SK-N-SH treated with all-trans-retinoic acid at 6 μM for 48 hours (cell line): ENCODE measurements at regions not wholly inside any gene's neighbourhood (a gene's known extent, or its start where the extent isn't known, plus 50 kb on each side); places are given as distances from the start of the nearest gene placed in this dataset.

Source experiments
- ATAC-seq: fragments of 200-7000 bp; cut with Tn5 transposase; 3 replicates; pipeline ENCODE4 v1.9.1; 2020; ENCODE audit warnings: mild to moderate bottlenecking, moderate library complexity
- ARNTL ChIP-seq: fragments of 450-650 bp; formaldehyde crosslinking; IDR thresholded peaks from 2 replicates; pipeline ENCODE4 v1.5.0; 2020; ENCODE audit warnings: low read depth, mild to moderate bottlenecking, moderate library complexity, borderline replicate concordance
- BACH2 ChIP-seq: fragments of 250-450 bp; sonication (Bioruptor Pico); IDR thresholded peaks from 2 replicates; pipeline ENCODE4 v1.9.0; 2021; ENCODE audit warnings: mild to moderate bottlenecking, borderline replicate concordance
- CREB5 ChIP-seq: fragments of 250-450 bp; sonication (Bioruptor Pico); IDR thresholded peaks from 2 replicates; pipeline ENCODE4 v1.5.1; 2020; ENCODE audit warnings: low read depth, mild to moderate bottlenecking, moderate library complexity
- CSDC2 ChIP-seq: fragments of 250-450 bp; sonication (Bioruptor Pico); IDR thresholded peaks from 2 replicates; pipeline ENCODE4 v1.5.0; 2020; ENCODE audit warnings: mild to moderate bottlenecking, moderate library complexity
- ESRRG ChIP-seq: fragments of 250-450 bp; sonication (Bioruptor Pico); IDR thresholded peaks from 2 replicates; pipeline ENCODE4 v1.6.1; 2021; ENCODE audit warnings: mild to moderate bottlenecking
- GLIS3 ChIP-seq: fragments of 250-450 bp; sonication (Bioruptor Pico); IDR thresholded peaks from 2 replicates; pipeline ENCODE4 v1.5.0; 2020; ENCODE audit warnings: mild to moderate bottlenecking, moderate library complexity
- ISL1 ChIP-seq: fragments of 250-450 bp; sonication (Bioruptor Pico); IDR thresholded peaks from 2 replicates; pipeline ENCODE4 v2.1.2; 2022; ENCODE audit warnings: mild to moderate bottlenecking, moderate library complexity
- OSR1 ChIP-seq: fragments of 250-450 bp; sonication (Bioruptor Pico); IDR thresholded peaks from 2 replicates; pipeline ENCODE4 v1.8.0; 2022; ENCODE audit warnings: moderate library complexity, mild to moderate bottlenecking, inconsistent platforms
- POU6F1 ChIP-seq: fragments of 250-450 bp; sonication (Bioruptor Pico); IDR thresholded peaks from 2 replicates; pipeline ENCODE4 v1.8.0; 2021; ENCODE audit warnings: low read depth, mild to moderate bottlenecking, moderate library complexity, borderline replicate concordance
- PPARA ChIP-seq: fragments of 250-450 bp; sonication (Bioruptor Pico); IDR thresholded peaks from 2 replicates; pipeline ENCODE4 v1.5.0; 2020; ENCODE audit warnings: mild to moderate bottlenecking, borderline replicate concordance
- RARB ChIP-seq: fragments of 250-450 bp; sonication (Bioruptor Pico); IDR thresholded peaks from 2 replicates; pipeline ENCODE4 v1.8.0; 2021; ENCODE audit warnings: mild to moderate bottlenecking, moderate library complexity
- SNAI2 ChIP-seq: fragments of 250-450 bp; sonication (Bioruptor Pico); IDR thresholded peaks from 2 replicates; pipeline ENCODE4 v1.5.0; 2020; ENCODE audit warnings: mild to moderate bottlenecking, moderate library complexity
- TCF4 ChIP-seq: fragments of 250-450 bp; sonication (Bioruptor Pico); IDR thresholded peaks from 2 replicates; pipeline ENCODE4 v1.8.0; 2021; ENCODE audit warnings: mild to moderate bottlenecking, moderate library complexity, borderline replicate concordance
- TOX ChIP-seq: fragments of 250-450 bp; sonication (Bioruptor Pico); IDR thresholded peaks from 2 replicates; pipeline ENCODE4 v1.8.0; 2021; ENCODE audit warnings: mild to moderate bottlenecking, moderate library complexity, borderline replicate concordance
- ZC3H10 ChIP-seq: fragments of 250-450 bp; sonication (Bioruptor Pico); IDR thresholded peaks from 2 replicates; pipeline ENCODE4 v1.5.1; 2021; ENCODE audit warnings: mild to moderate bottlenecking, moderate library complexity
- ZFP3 ChIP-seq: fragments of 250-450 bp; sonication (Bioruptor Pico); IDR thresholded peaks from 2 replicates; pipeline ENCODE4 v1.5.0; 2020; ENCODE audit warnings: mild to moderate bottlenecking, moderate library complexity
- ZNF565 ChIP-seq: fragments of 450-650 bp; formaldehyde crosslinking; conservative IDR thresholded peaks from 2 replicates; pipeline ENCODE4 v1.5.0; 2020; ENCODE audit warnings: low read depth, mild to moderate bottlenecking, moderate library complexity
- ZNF8 ChIP-seq: fragments of 450-650 bp; formaldehyde crosslinking; IDR thresholded peaks from 2 replicates; pipeline ENCODE4 v1.5.0; 2020; ENCODE audit warnings: mild to moderate bottlenecking, moderate library complexity
- TF ChIP-seq, protein P1 (sequence below): fragments of 250-450 bp; sonication (Bioruptor Pico); IDR thresholded peaks from 2 replicates; pipeline ENCODE4 v1.8.0; 2020; ENCODE audit warnings: mild to moderate bottlenecking, moderate library complexity, borderline replicate concordance
- TF ChIP-seq, protein P2 (sequence below): fragments of 250-450 bp; sonication (Bioruptor Pico); IDR thresholded peaks from 2 replicates; pipeline ENCODE4 v1.5.1; 2021; ENCODE audit warnings: mild to moderate bottlenecking, moderate library complexity
- TF ChIP-seq, protein P3 (sequence below): fragments of 250-450 bp; sonication (Bioruptor Pico); IDR thresholded peaks from 2 replicates; pipeline ENCODE4 v1.5.0; 2020; ENCODE audit warnings: mild to moderate bottlenecking, moderate library complexity

DNA sequence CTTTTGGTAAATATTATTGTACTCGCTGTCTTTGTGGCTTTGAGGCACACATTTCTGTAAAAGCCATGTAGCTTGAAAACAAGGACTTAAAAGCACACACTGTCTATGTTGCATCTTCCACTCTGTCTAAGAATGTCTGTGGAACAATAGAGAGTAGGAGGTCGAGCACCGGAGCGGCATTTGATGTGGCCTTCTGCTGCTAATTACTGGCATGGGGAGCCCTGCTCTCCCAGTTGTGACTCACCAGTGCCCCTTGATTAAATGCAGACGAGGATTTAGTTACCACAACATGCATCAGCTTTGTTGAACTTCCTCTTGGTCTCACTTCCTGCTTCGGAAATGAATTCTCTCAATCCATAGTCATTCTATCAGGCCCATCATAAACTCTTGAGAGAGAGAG is 680.7 kb upstream of the SLC35B3 start:
- peak; percentile 95 for ATAC-seq
- no peak for TF ChIP-seq ZNF8 (CRISPR knock-in tag)
- TF ChIP-seq ZNF565 (CRISPR knock-in tag): no peak
- TF ChIP-seq ESRRG: no peak
- no peak for TF ChIP-seq GLIS3 (CRISPR knock-in tag)
- TF ChIP-seq, protein P1, sequence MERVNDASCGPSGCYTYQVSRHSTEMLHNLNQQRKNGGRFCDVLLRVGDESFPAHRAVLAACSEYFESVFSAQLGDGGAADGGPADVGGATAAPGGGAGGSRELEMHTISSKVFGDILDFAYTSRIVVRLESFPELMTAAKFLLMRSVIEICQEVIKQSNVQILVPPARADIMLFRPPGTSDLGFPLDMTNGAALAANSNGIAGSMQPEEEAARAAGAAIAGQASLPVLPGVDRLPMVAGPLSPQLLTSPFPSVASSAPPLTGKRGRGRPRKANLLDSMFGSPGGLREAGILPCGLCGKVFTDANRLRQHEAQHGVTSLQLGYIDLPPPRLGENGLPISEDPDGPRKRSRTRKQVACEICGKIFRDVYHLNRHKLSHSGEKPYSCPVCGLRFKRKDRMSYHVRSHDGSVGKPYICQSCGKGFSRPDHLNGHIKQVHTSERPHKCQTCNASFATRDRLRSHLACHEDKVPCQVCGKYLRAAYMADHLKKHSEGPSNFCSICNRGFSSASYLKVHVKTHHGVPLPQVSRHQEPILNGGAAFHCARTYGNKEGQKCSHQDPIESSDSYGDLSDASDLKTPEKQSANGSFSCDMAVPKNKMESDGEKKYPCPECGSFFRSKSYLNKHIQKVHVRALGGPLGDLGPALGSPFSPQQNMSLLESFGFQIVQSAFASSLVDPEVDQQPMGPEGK (CRISPR knock-in tag): no peak
- no peak for TF ChIP-seq SNAI2 (CRISPR knock-in tag)
- TF ChIP-seq, protein P2, sequence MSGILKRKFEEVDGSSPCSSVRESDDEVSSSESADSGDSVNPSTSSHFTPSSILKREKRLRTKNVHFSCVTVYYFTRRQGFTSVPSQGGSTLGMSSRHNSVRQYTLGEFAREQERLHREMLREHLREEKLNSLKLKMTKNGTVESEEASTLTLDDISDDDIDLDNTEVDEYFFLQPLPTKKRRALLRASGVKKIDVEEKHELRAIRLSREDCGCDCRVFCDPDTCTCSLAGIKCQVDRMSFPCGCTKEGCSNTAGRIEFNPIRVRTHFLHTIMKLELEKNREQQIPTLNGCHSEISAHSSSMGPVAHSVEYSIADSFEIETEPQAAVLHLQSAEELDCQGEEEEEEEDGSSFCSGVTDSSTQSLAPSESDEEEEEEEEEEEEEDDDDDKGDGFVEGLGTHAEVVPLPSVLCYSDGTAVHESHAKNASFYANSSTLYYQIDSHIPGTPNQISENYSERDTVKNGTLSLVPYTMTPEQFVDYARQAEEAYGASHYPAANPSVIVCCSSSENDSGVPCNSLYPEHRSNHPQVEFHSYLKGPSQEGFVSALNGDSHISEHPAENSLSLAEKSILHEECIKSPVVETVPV: no peak
- no peak for TF ChIP-seq ARNTL

- TF ChIP-seq ZFP3: no peak
- no peak for TF ChIP-seq ESRRG
- TF ChIP-seq GLIS3 (CRISPR knock-in tag): no peak
- no peak for TF ChIP-seq RARB (CRISPR knock-in tag)
- TF ChIP-seq TOX (CRISPR knock-in tag): no peak
- no peak for TF ChIP-seq ZNF565 (CRISPR knock-in tag)
- TF ChIP-seq, protein P1 (CRISPR knock-in tag): no peak
- TF ChIP-seq, protein P3, sequence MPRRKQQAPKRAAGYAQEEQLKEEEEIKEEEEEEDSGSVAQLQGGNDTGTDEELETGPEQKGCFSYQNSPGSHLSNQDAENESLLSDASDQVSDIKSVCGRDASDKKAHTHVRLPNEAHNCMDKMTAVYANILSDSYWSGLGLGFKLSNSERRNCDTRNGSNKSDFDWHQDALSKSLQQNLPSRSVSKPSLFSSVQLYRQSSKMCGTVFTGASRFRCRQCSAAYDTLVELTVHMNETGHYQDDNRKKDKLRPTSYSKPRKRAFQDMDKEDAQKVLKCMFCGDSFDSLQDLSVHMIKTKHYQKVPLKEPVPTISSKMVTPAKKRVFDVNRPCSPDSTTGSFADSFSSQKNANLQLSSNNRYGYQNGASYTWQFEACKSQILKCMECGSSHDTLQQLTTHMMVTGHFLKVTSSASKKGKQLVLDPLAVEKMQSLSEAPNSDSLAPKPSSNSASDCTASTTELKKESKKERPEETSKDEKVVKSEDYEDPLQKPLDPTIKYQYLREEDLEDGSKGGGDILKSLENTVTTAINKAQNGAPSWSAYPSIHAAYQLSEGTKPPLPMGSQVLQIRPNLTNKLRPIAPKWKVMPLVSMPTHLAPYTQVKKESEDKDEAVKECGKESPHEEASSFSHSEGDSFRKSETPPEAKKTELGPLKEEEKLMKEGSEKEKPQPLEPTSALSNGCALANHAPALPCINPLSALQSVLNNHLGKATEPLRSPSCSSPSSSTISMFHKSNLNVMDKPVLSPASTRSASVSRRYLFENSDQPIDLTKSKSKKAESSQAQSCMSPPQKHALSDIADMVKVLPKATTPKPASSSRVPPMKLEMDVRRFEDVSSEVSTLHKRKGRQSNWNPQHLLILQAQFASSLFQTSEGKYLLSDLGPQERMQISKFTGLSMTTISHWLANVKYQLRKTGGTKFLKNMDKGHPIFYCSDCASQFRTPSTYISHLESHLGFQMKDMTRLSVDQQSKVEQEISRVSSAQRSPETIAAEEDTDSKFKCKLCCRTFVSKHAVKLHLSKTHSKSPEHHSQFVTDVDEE (CRISPR knock-in tag): no peak
- TF ChIP-seq, protein P2: no peak
- TF ChIP-seq ZC3H10 (CRISPR knock-in tag): no peak
- TF ChIP-seq ISL1 (CRISPR knock-in tag): no peak
- TF ChIP-seq PPARA: no peak
- TF ChIP-seq OSR1 (CRISPR knock-in tag): no peak
- no peak for TF ChIP-seq SNAI2 (CRISPR knock-in tag)
- no peak for TF ChIP-seq BACH2 (CRISPR knock-in tag)
- TF ChIP-seq ZNF8 (CRISPR knock-in tag): no peak
- TF ChIP-seq POU6F1: no peak
- no peak for TF ChIP-seq ARNTL
- no peak for ATAC-seq
Observed at GRCh38 chr6:9112544-9112943, 677.2 kb upstream of the SLC35B3 start.

DNA sequence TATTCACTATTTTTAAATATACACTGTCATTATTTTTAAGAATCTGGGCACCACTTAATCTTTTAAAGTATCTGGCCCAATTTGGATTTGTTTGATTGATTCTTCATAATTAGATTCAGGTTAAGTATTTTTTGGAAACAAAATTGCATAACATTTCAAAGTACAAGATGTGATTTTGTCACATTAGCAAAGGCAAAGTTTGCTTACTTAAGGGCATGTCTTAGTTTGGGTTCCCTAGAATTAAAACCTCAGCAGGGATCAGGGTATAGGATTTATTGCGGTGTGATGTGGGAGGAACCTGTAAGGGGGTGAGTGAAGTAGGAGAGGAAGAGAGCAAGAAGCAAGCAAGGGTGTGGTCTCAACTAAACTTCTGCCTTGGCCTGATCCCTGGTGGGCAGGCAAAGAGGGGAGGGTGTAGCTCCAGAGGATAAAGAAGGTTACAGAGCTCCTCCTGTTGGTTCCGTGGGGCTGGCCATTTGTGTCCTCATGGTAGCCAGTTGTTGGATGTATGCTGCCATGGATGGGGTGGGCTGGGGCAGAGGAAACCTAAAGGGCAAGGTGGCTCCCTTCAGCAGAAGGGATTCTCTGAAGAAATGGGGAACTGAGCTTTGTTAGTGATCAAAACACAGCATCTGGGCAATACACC is 668.7 kb upstream of the SLC35B3 start:
- ATAC-seq: no peak

More for the DNA sequence above, 668.7 kb upstream of the SLC35B3 start:
- TF ChIP-seq ISL1 (CRISPR knock-in tag): no peak
- TF ChIP-seq TCF4 (CRISPR knock-in tag): no peak
- no peak for TF ChIP-seq ZFP3
- TF ChIP-seq ZC3H10 (CRISPR knock-in tag): no peak
- TF ChIP-seq CSDC2 (CRISPR knock-in tag): no peak
- TF ChIP-seq CREB5 (CRISPR knock-in tag): no peak
